ENCODE measurements at regions not wholly inside any gene's neighbourhood (a gene's known extent, or its start where the extent isn't known, plus 50 kb on each side); places are given as distances from the start of the nearest gene placed in this dataset.

- Histone ChIP-seq H3K4me1 (replicated peaks) (no peaks in the 10 kb centered on the region), H3K36me3 (no peaks in the 10 kb centered on the region), H3K4me3 (no peak overlapping the region), H3K9me3 (no peaks in the 10 kb centered on the region), H3K27me3 (replicated peaks; ENCODE audit: insufficient read depth) (no peaks in the 10 kb centered on the region), H3K27ac (no peak overlapping the region)
- TF ChIP-seq POLR2A (IDR thresholded peaks at IDR 0.05): no peak
- no peak for TF ChIP-seq POLR2AphosphoS5 (IDR thresholded peaks at IDR 0.05)
- no peak for TF ChIP-seq CTCF (IDR thresholded peaks at IDR 0.05)
- WGBS: 82% methylated on average over 2 of the region's 2 CpGs
- DNase-seq (ENCODE audit: low spot score): no peak
- intact Hi-C loops (cut with DNase I): no loop called here
These were observed 191.7 kb upstream of the STK17B start for GRCh38 chr2:196362973-196363549.

GRCh38 chr2:196365145-196365544 lies 193.8 kb upstream of the STK17B start:
- no peak overlapping the region for H3K27ac ChIP-seq
- no peaks in the 10 kb centered on the region for H3K36me3 ChIP-seq
- DNase-seq (ENCODE audit: low spot score): no peak
- TF ChIP-seq POLR2A (IDR thresholded peaks at IDR 0.05) (no peak), POLR2AphosphoS5 (IDR thresholded peaks at IDR 0.05) (no peak), CTCF (IDR thresholded peaks at IDR 0.05) (no peak)
- H3K9me3 ChIP-seq: no peaks in the 10 kb centered on the region
- no peaks in the 10 kb centered on the region for H3K27me3 ChIP-seq (replicated peaks; ENCODE audit: insufficient read depth)
- WGBS: 73% methylated on average over 3 of the region's 3 CpGs
- intact Hi-C loops (cut with DNase I): no loop called here
- H3K4me3 ChIP-seq: no peak overlapping the region
- H3K4me1 ChIP-seq (replicated peaks): no peaks in the 10 kb centered on the region

- no peak overlapping the region for H3K27ac ChIP-seq
- WGBS: 96% methylated on average over 1 of the region's 1 CpG
- H3K36me3 ChIP-seq: no peaks in the 10 kb centered on the region
- intact Hi-C loops (cut with DNase I): no loop called here
- H3K4me1 ChIP-seq (replicated peaks): no peaks in the 10 kb centered on the region
- no peaks in the 10 kb centered on the region for H3K27me3 ChIP-seq (replicated peaks; ENCODE audit: insufficient read depth)
- H3K9me3 ChIP-seq: no peaks in the 10 kb centered on the region
- no peak for TF ChIP-seq POLR2AphosphoS5 (IDR thresholded peaks at IDR 0.05)
- no peak for TF ChIP-seq CTCF (IDR thresholded peaks at IDR 0.05)
- TF ChIP-seq POLR2A (IDR thresholded peaks at IDR 0.05): no peak
- no peak for DNase-seq (ENCODE audit: low spot score)
- no peak overlapping the region for H3K4me3 ChIP-seq
These were observed 194.5 kb upstream of the STK17B start for GRCh38 chr2:196365923-196366322.

- H3K4me1 ChIP-seq (replicated peaks): no peaks in the 10 kb centered on the region
- no peak for DNase-seq (ENCODE audit: low spot score)
- no peak overlapping the region for H3K4me3 ChIP-seq
- 96% methylated on average over 4 of the region's 4 CpGs for WGBS
- intact Hi-C loops (cut with DNase I): no loop called here
- H3K9me3 ChIP-seq: no peaks in the 10 kb centered on the region
- H3K27me3 ChIP-seq (replicated peaks; ENCODE audit: insufficient read depth): no peaks in the 10 kb centered on the region
- TF ChIP-seq POLR2A (IDR thresholded peaks at IDR 0.05) (no peak), CTCF (IDR thresholded peaks at IDR 0.05) (no peak), POLR2AphosphoS5 (IDR thresholded peaks at IDR 0.05) (no peak)
- H3K27ac ChIP-seq: no peak overlapping the region
- no peaks in the 10 kb centered on the region for H3K36me3 ChIP-seq
These were observed 196.3 kb upstream of the STK17B start for GRCh38 chr2:196367633-196368032.

GRCh38 chr2:196368546-196369225 lies 197.3 kb upstream of the STK17B start:
- Histone ChIP-seq H3K27ac (no peak overlapping the region), H3K27me3 (replicated peaks; ENCODE audit: insufficient read depth) (no peaks in the 10 kb centered on the region), H3K4me3 (no peak overlapping the region), H3K9me3 (no peaks in the 10 kb centered on the region), H3K36me3 (no peaks in the 10 kb centered on the region), H3K4me1 (replicated peaks) (no peaks in the 10 kb centered on the region)
- DNase-seq (ENCODE audit: low spot score): no peak
- intact Hi-C loops (cut with DNase I): no loop called here
- no peak for TF ChIP-seq POLR2A (IDR thresholded peaks at IDR 0.05)
- no peak for TF ChIP-seq CTCF (IDR thresholded peaks at IDR 0.05)
- TF ChIP-seq POLR2AphosphoS5 (IDR thresholded peaks at IDR 0.05): no peak
- WGBS: 78% methylated on average over 2 of the region's 2 CpGs
